RWPE1 (cell line): ENCODE measurements at regions not wholly inside any gene's neighbourhood (a gene's known extent, or its start where the extent isn't known, plus 50 kb on each side); places are given as distances from the start of the nearest gene placed in this dataset.

Experiments used
- CTCF ChIA-PET: fragments of 350-600 bp; sonication (Branson Sonifier 250); formaldehyde crosslinking; extraction: SDS; loops from one replicate; lab custom pipeline; 2021; lab: Yijun Ruan, JAX
- POLR2A ChIA-PET: fragments of 400-600 bp; formaldehyde crosslinking; extraction: SDS; loops from one replicate; lab custom pipeline; 2020; ENCODE audit warnings: antibody characterized with exemption; ENCODE audit not compliant: low non-redundant PET; lab: Yijun Ruan, JAX
- DNase-seq: peaks from one replicate; pipeline ENCODE4 v3.0.0; 2012; ENCODE audit warnings: low spot score
- H3K27ac ChIP-seq: fragments of 450-650 bp; 2 replicates; pipeline ENCODE4 v1.5.1; 2017
- CTCF ChIP-seq: fragments of 450-650 bp; conservative IDR thresholded peaks from 2 replicates; pipeline ENCODE4 v1.5.1; 2017; ENCODE audit warnings: low read depth, mild to moderate bottlenecking

GRCh38 chr13:69649063-69649392, 458.6 kb upstream of the ATXN8OS start:
- H3K27ac ChIP-seq: no peak overlapping the region
- POLR2A ChIA-PET: no interaction called here
- CTCF ChIA-PET: no interaction called here
- no peak for TF ChIP-seq CTCF
- no peak for DNase-seq

- ChIA-PET CTCF (no interaction called here), POLR2A (no interaction called here)
- TF ChIP-seq CTCF: no peak
- no peak for DNase-seq
- H3K27ac ChIP-seq: no peak overlapping the region
Measured at GRCh38 chr13:69648340-69649062, 459.1 kb upstream of the ATXN8OS start.

GRCh38 chr13:69644447-69644846, 463.2 kb upstream of the ATXN8OS start:
- no peak for DNase-seq
- no peak for TF ChIP-seq CTCF
- H3K27ac ChIP-seq: no peak overlapping the region
- POLR2A ChIA-PET: no interaction called here
- CTCF ChIA-PET: interaction anchor here (0.8 kb wide), 1 partner anchor 9 kb away, joined by 4 read pairs; no protein-coding TSS in a partner anchor

- H3K27ac ChIP-seq: no peak overlapping the region
- CTCF ChIA-PET: no interaction called here
- DNase-seq: no peak
- POLR2A ChIA-PET: no interaction called here
- TF ChIP-seq CTCF: no peak
Measured at GRCh38 chr13:69641773-69642172, 465.9 kb upstream of the ATXN8OS start.

GRCh38 chr13:69633044-69633443, 474.6 kb upstream of the ATXN8OS start:
- H3K27ac ChIP-seq: no peak overlapping the region
- ChIA-PET POLR2A (no interaction called here), CTCF (no interaction called here)
- TF ChIP-seq CTCF: no peak
- no peak for DNase-seq

- ChIA-PET POLR2A (no interaction called here), CTCF (no interaction called here)
- no peak for DNase-seq
- no peak for TF ChIP-seq CTCF
- H3K27ac ChIP-seq: no peak overlapping the region
Measured at GRCh38 chr13:69623973-69624372, 483.7 kb upstream of the ATXN8OS start.
